ENCODE measurements at regions not wholly inside any gene's neighbourhood (a gene's known extent, or its start where the extent isn't known, plus 50 kb on each side); places are given as distances from the start of the nearest gene placed in this dataset.

DNA sequence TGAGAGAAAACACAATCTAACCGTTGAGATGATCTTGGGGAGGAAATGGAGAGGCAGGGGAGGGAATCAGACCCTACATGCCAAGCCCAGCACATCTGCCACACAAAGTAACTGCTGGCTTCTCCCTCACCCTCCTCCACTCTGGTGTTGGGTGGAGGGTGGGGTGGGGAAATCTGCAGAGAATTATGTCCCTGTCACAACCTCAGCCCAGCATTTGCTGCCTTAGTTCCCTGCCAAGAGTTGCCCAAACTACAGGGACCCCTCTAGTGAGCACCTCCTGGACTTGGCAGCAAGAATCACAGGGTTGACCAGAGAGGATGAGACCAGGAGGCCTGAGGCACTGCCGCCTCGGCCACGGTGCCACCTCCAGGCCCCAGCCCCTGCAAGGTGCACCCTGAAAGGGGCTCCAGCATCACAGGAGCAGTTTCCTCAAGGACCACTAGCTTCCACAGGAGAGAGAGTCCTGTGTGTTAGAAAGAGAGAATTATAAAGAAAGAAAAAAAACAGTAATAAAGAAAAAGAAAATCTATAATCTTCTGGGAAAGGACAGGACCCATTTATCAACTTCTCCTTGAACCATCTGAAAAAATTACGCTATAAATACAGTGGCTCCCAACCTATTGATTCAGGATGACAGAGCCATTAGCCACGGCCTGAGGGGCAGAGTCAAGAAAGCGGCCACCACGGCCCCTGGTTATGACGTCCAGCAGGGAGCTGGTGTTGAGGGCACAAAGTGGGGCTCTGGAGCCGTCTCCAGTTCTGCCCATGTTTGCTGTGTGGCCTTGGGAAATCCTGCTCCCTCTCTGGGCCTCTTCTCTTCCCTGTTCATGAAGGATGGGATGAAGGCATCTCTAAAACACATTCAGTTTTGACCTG lies 451.7 kb downstream of the MATN1 start:
- DNase-seq (ENCODE audit: low spot score) = no peak

DNA sequence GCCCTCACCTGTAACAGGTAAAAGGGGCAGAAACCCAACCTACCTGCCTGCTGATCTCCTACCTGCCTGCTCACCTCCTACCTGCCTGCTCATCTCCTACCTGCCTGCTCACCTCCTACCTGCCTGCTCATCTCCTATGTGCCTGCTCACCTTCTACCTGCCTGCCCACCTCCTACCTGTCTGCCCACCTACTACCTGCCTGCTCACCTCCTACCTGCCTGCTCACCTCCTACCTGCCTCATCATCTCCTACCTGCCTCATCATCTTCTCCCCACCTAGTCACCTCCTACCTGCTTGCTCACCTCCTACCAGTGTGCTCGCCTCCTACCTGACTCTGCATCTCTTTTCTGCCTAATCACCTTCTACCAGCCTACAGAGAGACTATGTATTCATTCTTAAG lies 452.9 kb downstream of the MATN1 start:
- DNase-seq (ENCODE audit: low spot score) = no peak

DNA sequence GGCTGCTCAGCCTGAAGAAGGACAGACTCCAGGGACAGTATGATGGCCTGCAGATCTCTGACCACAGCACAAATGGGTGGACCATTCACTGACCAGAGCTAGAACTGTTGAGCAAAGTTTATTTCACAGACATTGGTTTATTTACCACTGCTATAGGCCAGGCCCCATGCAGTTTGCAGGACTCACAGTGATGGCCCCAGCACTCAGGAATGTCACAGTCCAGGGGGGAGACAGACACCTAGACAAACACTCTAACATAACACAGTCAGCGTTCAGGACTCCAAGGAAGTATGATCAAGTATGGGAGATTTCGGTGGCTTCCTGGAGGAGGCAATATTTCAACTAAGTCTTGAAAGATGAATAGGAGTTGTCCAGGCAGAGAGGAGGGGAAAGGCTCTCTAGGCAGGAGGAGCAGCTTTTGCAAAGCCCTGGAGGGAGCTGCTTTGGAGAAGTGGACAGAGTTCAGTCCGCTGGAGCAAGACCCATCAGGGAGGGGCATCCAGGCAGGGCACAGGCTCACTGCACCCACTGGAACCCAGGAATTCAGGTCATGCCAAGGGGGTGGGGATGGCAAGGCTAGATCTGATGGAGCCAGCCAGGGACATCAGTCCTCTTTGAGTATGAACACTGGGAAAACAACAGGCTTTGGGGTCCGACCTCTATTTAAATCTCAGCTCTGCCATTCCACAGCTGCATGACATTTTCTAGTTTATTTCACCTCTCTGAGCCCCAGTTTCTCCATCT lies 454.3 kb downstream of the MATN1 start:
- no peak for DNase-seq (ENCODE audit: low spot score)

DNA sequence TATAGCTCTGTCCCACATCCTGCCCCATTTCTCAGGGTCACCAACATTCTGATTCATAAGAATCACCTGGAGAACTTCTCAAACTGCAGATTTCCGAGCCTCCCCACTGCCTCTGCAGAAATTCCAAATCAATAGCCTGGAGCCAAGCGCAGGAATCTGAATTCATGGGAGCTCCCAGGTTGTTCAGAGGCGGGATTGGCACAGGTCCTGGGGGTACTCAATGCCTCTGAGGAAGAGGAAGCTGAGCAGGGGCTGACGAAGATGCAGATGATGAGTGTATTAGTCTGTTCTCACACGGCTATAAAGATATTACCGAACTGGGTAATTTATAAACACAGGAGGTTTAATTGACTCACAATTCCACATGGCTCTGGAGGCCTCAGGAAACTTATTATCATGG lies 455.5 kb downstream of the MATN1 start:
- no peak for DNase-seq (ENCODE audit: low spot score)

DNA sequence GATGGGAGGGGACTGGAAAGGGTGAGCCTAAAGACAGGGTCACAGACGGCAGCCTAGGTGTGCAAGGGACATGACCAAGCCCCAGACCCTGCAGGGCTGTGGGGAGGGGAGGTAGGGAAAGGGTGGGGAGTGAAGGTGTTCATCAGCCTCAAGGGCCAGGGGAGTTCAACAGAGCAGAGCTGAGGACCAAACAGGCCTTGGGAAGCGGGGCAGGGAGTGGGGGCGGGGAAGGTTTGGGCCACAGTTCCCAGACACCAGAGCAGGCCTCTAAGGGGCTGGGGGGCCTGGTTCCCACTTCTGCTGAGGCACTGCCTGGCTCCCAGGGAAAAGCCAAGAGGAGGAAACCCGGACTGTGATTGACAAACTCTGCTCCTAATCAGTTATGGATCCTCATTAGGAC lies 456.3 kb downstream of the MATN1 start:
- no peak for DNase-seq (ENCODE audit: low spot score)

DNA sequence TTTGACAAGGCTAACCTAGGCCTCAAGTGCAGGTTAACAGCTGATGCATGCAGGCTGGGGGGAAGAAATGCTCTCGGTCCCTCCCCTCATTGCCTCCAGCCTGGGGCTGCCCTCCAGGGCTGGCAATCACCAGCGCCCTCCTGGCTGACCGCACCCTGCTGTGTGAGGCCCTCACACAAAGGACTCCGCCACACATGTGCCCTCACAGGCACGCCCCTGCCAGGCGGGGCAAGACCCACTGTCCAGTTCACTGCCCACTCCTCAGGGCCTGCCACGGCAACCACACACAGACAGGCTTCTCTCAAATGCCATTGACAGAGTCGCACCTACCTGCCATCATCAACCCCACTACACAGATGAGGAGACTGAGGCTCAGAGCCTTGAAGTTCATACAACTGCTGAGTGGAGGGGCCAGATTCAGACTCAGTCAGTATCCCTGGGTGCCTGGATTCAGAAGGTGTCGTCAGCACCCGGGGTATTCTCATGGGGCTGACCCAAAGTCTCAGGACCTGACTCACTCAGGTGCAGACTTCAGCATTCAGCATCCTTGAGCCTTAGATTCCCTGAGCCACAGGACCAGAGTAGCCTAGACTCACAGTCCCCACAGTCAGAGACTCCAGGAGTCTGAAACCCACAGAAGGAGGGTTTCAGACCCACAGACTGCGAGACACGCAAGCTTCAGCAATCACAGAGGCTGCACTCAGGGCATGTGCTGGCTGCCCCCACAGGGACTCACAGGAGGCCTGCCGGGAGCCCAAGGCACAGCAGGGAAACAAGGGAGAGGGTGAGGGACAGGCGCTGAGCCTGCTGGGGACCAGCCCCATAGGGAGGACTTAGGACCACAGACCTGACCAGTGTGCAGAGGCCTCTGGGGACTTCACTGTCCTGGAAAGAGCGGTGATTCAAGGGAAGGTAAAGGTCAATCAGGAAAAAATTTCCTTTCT lies 458.0 kb downstream of the MATN1 start:
- DNase-seq (ENCODE audit: low spot score) = no peak

DNA sequence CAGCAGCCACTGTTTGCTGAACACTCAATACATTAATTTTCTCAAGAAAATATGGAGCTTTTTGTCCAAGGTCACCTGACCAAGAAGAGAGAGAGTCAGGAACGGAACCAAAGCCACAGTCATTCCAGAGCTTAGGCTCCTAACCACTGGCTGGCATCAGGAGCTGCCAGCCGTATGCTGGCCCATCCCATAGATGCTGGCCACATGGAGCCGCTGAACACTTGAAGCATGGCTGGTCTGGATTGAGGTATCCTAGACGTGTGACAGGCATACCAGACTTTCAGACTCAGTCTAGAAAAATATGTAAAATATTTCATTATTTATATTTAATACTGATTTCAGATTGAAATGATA lies 458.7 kb downstream of the MATN1 start:
- DNase-seq (ENCODE audit: low spot score) = no peak

DNA sequence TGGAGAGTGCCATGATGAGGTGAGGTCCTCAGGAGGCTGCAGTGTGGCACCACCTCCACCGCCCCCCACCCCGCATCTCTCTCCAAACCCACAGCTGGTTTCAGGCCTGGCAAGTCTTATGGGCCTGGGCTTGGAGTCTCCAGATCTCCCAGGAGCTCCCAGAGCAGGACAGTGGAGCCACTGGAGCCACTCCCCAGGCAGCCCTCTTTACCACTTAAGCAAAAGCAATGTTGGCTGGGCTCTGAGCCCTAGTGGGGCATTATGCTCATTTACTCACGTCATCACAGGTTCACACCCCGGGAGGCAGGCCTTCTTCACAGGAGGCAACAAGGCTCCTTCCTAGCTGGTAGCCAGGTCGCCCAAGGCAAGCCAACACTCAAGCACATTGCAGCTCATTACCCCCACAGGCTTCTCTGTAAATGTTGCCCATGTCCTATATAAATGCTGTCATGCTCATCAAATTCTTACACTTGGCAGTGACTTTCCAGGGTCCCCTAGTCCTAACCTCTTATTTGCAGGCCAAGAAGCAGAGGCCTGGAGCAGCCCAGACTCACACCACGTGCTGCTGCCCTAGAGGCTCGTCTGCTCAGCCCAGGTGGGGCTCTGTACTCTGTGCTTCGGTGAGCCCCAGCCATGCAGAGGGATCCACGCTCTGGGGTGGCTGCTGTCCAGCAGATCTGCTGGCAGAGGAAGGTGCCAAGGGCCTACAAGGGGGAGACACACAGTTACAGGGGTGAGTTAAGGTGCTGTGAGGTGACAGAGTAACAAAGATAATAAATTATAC lies 459.3 kb downstream of the MATN1 start:
- no peak for DNase-seq (ENCODE audit: low spot score)

DNA sequence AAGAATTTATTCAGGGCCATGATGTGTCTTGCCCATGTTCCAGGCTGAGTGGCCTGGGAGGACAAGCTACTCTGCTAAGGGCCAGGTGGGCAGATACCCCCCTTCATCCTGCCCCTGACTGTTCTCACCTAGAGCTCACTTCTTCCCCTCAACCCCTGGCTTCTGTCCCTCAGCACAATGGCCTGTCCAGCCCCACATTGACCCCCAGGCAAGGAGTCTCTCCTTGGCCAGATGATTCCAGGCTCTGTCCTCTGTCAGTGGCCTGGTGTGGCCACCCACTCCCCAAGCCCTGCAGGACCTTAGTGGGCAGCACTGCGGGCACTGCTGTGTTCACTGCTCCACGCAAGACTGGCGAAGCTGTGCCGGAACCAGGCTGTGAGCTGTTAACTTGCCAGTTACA lies 460.0 kb downstream of the MATN1 start:
- no peak for DNase-seq (ENCODE audit: low spot score)

DNA sequence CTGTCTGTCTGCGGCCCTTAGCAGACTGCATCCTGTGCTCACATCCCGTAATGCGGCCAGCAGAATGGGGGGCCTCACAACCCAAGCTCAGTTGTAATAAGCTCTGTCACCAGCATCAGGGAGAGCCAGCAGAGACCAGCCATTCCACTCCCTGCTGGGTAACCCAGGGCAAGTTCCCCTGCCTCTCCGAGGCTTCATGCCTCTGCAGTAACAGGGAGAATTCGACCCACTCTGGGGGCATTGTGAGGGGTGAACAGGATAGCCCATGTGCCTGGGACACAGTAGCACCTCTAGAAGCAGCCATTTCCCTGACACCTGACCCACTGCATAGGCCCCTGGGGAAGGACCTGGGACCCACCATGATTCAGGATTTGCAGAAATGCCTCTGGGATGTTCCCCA lies 461.2 kb downstream of the MATN1 start:
- no peak for DNase-seq (ENCODE audit: low spot score)

DNA sequence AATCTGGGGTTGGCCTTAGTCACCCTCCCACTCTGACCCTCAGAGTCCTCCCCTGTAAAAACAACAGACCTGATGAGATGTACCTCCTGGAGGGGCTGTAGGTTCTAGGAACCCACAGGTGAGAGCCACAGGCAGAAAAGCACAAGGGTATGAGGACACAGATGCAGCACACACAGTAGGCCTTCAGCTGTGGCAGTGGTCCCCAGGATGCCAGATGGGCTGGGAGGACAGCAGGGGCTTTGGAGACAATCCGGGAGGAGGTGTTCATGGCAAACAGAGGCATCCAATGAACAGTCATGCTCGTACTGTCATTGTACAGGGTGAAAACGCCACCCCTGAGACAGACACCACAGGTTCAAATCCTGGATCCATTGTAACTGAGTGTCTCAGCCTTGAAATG lies 463.1 kb downstream of the MATN1 start:
- DNase-seq (ENCODE audit: low spot score) = no peak

DNA sequence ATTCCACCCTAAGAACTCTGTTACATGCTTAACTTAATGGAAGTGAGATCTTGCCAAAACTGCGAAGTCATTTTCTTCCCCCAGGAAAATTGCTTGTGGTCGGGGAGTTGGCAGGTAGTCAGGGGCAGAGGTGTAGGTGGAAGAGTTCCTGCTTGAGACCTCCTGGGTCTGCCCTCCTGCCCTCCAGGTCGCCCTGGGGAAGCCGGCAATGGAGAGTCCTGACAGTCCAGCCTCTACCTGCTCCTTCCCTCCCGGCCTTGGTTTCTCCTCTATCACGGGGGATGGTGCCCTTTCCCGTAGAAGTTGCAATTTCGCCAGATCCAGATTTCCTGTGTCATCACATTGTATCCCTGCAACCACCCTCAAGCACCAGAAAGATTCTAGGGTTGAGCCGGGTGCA lies 463.8 kb downstream of the MATN1 start:
- no peak for DNase-seq (ENCODE audit: low spot score)

DNA sequence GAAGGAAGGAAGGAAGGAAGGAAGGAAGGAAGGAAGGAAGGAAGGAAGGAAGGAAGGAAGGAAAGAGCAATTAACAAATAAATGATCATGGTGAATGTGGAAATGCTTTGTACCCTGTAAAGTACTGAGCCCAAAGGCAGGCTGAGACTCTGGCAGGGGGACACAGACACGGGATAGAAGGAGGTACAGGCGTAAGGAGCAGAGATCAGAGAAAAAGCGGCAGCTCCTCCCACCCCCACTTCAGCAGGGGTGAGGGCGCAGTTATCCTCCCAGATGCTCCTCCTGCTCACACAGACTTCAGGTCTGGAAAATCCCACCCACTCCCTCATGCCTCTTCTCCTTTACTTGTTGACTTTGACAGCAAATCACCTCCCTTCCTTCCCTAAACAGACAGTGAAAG lies 464.5 kb downstream of the MATN1 start:
- DNase-seq (ENCODE audit: low spot score) = no peak

DNA sequence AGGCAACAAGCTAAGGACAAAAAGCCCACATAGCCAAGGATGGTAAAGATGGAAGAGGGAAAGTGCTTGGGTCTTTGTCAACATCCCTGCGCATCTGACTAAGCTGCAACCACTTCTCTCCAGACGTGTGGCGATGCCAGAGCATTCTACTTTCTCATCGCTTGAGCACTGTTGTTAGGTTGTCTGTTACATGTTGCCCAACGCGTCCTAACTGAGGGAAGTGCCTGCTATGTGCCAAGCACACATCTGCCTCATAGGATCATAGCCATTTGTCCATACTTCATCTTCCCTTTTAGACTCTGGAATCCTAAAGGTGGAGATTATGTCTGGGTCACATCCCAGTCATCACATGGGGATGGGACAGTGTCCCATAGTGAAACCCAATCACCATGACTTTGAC lies 464.9 kb downstream of the MATN1 start:
- DNase-seq (ENCODE audit: low spot score) = no peak

DNA sequence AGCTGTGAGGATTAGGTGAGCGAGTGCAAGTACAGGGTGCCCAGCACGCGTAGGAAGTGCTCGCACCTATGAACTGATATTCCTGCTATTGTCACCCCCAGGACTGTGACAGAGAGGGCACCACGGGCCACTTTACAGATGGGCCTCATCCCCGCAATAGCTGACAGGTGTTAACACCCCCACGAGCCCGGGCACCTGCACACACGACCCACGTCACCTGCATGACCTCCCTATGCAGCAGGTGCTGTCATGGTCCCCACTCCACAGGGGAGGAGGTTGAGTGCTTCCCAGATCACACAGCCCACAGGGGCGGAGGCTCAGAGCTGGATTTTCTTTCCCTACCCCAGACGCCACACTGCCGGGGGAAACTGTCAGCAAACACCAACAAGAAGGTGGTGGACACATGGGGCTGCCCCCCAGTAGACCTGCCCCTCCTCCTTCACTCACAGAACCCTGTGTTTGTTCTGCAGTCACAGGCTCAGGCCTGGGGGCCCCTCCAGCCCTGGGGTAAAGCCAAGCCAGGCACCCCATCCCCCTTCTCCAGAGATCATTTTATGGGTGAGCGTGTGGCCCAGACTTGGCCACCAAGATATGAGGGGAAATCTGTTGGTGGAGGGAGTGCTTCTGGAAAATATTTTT lies 465.5 kb downstream of the MATN1 start:
- DNase-seq (ENCODE audit: low spot score) = no peak

DNA sequence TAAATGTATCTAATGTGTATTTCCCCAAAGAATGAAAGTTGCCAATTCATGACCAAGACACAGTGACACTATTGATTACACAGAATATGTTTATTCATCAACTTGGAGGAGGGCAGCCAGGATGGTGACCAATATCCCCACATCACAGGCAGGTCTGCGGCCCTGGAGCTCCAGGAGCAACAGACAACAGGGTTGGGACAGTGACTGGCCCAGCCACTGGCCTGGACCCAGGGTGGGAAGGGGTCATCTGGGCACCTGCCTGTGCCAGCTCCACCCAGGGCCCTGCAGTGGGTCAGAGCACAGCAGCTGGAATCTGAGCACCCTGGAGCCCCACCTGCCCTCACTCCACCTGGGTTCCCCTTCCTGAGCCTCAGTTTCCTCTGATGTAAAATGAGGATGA lies 466.1 kb downstream of the MATN1 start:
- no peak for DNase-seq (ENCODE audit: low spot score)

DNA sequence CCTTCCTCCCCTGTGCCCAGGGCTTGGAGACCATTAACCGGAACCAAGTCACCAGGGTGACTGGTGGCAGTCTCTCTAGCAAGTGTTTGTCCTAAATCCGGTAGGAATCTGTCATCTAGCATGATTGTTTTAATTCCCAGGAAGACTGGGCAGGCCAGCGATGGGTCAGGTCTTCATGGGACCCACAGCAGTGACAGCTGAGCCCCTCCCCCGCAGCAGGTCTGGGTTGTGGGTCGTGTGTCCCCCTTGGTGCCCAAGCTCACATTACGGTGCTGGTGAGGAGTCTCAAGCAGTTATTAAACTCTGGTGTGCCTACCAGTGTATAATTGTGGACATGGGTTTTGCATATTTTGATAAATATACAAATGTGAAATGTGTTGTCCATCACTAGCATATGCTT lies 466.5 kb downstream of the MATN1 start:
- DNase-seq (ENCODE audit: low spot score) = no peak

DNA sequence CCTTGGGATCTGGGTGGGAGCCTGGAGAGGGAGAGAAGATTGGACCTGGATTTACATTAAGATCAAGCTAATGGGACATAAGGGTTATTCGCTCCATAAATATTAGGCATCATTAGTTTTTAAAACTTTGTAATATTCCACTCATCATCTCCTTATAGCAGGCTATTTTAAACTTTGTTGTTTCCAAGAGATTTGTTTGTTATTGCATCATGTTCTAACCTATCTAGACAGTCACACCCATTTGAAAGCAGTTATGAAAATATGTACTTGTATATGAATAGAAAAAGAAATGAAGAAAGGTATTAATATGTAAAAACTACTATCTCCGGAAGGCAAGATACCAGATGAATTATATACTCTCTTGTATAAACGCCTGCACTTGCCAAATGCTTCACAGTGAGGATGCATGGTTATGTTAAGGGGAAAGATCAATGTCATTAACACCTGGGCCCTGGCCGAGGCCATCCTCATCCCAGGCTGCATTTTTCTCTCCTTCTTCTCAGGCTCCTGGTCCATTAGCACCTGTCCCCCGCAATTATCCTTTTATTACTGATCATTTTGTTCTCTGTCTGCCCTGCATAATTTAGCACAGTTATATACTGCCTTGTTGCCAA lies 468.2 kb downstream of the MATN1 start:
- no peak for DNase-seq (ENCODE audit: low spot score)

DNA sequence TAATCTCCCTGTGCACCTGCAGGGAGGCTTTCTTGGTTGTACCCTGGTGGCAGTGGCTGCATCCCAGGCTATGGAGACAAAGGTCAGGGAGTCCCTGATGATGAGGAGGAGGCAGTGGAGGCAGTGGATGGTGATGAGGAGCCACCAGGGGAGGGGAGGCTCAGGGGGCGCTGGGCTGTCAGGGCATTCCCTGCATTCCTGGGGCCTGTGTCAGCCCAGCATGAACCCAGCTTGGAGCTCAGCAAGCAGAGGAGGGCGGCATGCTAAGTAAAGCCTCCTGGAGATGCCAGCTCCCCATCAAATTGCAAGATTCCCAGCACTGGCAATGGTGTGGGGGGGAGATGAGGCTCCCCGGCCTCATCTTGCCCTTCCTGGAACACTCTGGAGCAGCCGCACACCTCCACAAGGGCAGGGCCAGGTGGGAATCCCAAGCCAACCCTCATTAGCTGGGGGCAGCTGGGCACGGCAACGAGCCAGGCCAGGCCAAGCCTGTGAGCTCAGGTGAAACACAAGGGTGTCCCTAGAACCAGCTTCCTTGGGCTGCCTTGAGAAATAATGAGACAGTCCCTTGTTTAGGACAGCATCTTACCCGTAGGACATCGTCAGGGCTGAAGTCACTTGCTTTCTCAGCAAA lies 469.5 kb downstream of the MATN1 start:
- DNase-seq (ENCODE audit: low spot score) = no peak

DNA sequence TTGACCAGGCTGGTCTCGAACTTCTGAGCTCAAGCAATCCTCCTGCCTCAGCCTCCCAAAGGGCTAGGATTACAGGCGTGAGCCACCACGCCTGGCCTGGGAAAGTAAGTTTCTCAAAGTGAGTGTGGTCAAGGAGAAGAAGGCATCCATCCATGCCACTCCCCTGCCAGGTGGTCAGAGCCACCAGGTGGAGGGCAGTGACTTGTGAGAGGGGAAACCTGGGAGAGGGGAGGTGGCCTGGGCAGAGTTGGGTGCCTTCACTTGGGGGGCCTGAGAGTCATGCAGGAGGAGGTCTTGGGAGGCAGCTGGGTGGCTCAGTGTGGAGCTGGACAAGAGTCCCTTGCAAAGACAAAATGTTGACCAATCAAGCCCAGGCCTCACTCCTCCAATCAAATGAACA lies 470.0 kb downstream of the MATN1 start:
- DNase-seq (ENCODE audit: low spot score) = no peak
